ENCODE measurements at regions not wholly inside any gene's neighbourhood (a gene's known extent, or its start where the extent isn't known, plus 50 kb on each side); places are given as distances from the start of the nearest gene placed in this dataset.
"Not testable (repeated sequence)": the region's sequence is repeated elsewhere in the genome, so short reads cannot be mapped to it uniquely, and the experiment has no call there.

DNA sequence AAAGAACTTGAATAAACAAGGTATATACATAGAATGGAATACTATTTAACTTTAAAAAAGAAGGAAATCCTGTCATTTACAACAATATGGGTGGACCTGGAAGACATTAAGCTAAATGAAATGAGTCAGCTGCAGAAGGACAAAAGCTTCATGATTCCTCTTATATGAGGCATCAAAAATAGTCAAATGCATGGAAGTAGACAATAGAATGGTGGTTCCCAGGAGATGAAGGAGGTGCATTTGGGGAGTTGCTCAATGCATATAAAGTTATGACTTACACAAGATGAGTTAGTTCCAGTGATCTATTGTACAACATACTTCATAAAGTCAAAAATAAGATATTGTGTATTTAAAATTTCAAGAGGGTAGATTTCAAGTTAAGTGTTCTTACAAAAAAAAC, 426.1 kb upstream of the UBE2E3 start:
- intact Hi-C loops (cut with micrococcal nuclease): no loop called here

DNA sequence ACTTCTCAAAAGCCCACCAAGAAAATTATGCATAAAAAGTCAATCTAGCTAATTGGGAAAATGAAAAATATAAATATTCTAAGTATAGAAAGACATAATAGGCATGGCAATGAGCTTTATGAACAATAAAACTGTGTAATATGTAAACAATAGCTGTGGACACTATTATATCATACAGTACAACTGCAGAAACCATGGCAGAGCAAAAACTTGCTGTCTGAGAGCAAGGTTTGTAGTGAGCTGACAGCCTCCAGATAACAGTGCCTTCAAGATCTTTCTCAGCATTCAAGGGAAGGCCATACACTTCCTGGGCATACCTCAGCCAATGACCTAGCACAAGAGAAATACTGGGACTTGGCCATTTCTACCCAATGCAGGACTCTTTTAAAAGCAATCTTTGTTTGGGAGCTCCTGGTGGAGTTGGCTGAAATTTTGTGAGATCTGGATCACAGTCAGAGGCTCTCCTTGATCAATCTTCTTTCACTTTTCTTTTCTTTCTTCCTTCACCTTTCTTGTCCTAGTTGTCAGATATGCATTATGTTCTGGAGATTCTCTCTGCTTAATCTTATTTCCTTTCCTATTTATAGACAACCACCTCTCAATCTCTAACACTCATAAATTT, 427.2 kb upstream of the UBE2E3 start:
- intact Hi-C loops (cut with micrococcal nuclease): no loop called here

- intact Hi-C loops (cut with micrococcal nuclease): no loop called here
These were observed 437.9 kb upstream of the UBE2E3 start for GRCh38 chr2:180542511-180542910.

GRCh38 chr2:180540761-180541160, 439.6 kb upstream of the UBE2E3 start:
- intact Hi-C loops (cut with micrococcal nuclease): no loop called here

GRCh38 chr2:180539541-180539940, 440.9 kb upstream of the UBE2E3 start:
- intact Hi-C loops (cut with micrococcal nuclease): no loop called here

- intact Hi-C loops (cut with micrococcal nuclease): no loop called here
These were observed 445.1 kb upstream of the UBE2E3 start for GRCh38 chr2:180535289-180535688.

DNA sequence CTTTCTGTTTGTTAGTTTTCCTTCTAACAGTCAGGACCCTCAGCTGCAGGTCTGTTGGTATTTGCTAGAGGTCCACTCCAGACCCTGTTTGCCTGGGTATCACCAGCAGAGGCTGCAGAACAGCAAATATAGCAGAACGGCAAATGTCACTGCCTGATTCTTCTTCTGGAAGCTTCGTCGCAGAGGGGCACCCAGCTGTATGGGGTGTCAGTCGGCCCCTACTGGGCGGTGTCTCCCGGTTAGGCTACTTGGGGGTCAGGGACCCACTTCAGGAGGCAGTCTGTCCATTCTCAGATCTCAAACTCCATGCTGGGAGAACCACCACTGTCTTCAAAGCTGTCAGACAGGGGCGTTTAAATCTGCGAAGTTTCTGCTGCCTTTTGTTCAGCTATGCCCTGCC, 448.6 kb upstream of the UBE2E3 start:
- intact Hi-C loops (cut with micrococcal nuclease): not testable (repeated sequence)

DNA sequence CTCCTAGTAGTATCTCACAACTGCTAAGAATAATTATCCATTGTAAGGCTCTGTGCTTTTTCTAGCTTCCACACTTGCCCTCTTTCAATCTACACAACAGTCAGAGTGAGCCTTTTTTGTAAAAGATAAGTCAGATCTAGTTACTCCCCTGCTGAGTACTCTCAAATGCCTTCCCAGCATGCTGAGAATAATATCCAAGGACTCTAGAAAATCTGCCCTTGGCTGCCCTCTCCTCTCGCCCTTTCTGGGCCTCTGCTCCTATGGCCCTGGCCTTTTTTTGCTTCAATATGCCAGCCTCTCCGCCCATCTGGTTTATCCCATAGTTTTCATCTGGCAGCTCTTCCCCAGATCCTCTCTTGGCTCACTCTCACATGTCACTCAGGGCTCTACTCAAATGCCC, 455.9 kb upstream of the UBE2E3 start:
- intact Hi-C loops (cut with micrococcal nuclease): no loop called here

GRCh38 chr2:180523621-180524340, 456.6 kb upstream of the UBE2E3 start:
- intact Hi-C loops (cut with micrococcal nuclease): no loop called here

- intact Hi-C loops (cut with micrococcal nuclease): no loop called here
These were observed 459.4 kb upstream of the UBE2E3 start for GRCh38 chr2:180520921-180521581.

DNA sequence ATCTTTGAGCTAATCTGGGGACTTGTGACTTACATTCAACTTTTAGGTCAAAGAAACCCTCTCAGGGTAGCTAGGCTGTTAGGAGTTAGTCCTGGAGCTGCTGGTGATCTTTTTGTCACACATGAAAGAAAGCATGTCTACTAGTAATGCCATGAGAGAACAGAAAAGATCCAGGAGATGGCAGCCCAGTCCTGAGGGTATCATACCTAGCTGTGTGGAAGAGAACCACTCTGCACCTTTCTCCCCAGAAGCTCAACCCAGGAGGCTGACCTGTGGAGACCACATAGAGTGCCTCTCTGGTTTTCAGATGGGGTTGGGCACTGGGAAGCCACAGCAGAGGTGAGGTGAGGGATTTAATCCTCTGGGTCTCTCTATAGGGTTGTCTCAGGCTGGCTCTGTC, 460.2 kb upstream of the UBE2E3 start:
- intact Hi-C loops (cut with micrococcal nuclease): no loop called here

DNA sequence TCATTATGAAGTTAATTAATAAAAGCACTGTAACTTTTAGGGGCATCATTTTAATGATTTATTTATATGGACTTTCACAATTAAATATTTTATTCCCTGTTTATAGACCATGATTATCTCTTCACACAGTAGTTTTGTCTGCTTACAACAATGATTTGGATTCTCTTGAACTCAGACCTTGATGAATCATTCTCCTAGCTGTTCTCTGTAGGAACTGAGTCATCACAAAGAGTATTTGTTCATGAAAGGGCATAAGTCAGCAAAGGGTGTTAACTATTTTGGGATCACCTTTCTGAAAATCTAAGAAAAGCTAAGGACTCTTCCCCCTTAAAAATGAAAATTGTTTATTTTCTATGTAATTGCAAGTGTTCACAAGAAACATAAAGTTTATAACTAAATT, 461.1 kb upstream of the UBE2E3 start:
- intact Hi-C loops (cut with micrococcal nuclease): no loop called here

GRCh38 chr2:180516232-180516631, 464.2 kb upstream of the UBE2E3 start:
- intact Hi-C loops (cut with micrococcal nuclease): no loop called here

- intact Hi-C loops (cut with micrococcal nuclease): no loop called here
These were observed 467.0 kb upstream of the UBE2E3 start for GRCh38 chr2:180513389-180513788.

DNA sequence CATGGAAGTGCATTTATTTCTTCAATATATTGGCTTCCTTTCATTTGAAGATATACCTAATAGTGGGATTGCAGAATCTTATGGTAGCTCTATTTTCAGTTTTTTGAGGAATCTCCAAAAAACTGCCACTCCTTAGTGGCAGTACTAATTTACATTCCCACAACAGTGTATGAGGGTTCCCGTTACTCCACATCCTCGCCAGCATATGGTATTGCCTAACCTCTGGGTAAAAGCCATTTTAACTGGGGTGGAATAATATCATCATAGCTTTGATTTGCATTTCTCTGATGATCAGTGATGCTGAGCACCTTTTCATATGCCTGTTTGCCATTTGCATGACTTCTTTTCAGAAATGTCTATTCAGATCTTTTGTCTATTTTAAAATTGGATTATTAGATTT, 471.9 kb upstream of the UBE2E3 start:
- intact Hi-C loops (cut with micrococcal nuclease): no loop called here

DNA sequence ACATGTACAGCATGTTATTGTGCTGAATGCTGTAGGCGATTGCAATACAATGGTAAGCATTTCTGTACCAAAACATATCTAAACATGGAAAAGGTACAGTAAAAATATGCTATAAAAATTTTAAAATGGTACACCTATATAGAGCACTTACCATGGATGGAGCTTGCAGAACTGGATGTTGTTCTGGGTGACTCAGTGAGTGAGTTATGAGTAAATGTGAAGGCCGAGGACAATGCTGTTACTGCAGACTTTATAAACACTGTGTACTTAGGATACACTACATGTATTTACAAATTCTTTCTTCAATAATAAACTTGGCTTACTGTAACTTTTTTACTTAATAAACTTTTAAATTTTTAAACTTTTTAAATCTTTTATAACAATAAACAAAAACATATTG, 473.4 kb upstream of the UBE2E3 start:
- intact Hi-C loops (cut with micrococcal nuclease): no loop called here

GRCh38 chr2:180505203-180505602, 475.2 kb upstream of the UBE2E3 start:
- intact Hi-C loops (cut with micrococcal nuclease): no loop called here

- intact Hi-C loops (cut with micrococcal nuclease): no loop called here
These were observed 482.7 kb upstream of the UBE2E3 start for GRCh38 chr2:180497621-180498152.

GRCh38 chr2:180495606-180496005, 484.8 kb upstream of the UBE2E3 start:
- intact Hi-C loops (cut with micrococcal nuclease): no loop called here

DNA sequence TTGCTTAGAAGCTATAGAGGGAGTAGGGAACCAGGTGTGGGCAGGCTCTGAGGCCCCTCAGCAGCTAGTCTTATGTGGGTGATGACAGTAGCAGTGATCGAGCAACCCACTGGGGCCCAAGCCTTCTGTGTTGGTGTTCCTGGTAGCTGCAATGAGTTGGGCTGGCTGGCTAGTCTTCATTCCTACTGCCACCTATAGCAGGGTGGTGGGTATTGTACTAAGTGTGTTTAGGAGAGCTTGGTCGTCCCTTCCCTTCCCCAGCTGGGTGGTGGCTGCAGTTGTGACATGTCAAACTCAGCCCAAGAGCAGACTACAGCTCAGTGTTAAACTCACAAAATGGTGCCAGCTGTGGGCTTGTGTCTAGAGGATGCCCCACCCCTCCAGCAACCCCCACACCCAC, 486.1 kb upstream of the UBE2E3 start:
- intact Hi-C loops (cut with micrococcal nuclease): no loop called here

- intact Hi-C loops (cut with micrococcal nuclease): no loop called here
These were observed 475.6 kb upstream of the CWC22 start for GRCh38 chr2:180482696-180483095.

GRCh38 chr2:180481998-180482397, 474.9 kb upstream of the CWC22 start:
- intact Hi-C loops (cut with micrococcal nuclease): no loop called here

GRCh38 chr2:180478883-180479282, 471.8 kb upstream of the CWC22 start:
- intact Hi-C loops (cut with micrococcal nuclease): no loop called here
